ENCODE measurements at regions not wholly inside any gene's neighbourhood (a gene's known extent, or its start where the extent isn't known, plus 50 kb on each side); places are given as distances from the start of the nearest gene placed in this dataset.
A peak's percentile ranks its signal among the peaks of the same experiment; 100 is the strongest.
"Not testable (repeated sequence)": the region's sequence is repeated elsewhere in the genome, so short reads cannot be mapped to it uniquely, and the experiment has no call there.

DNA sequence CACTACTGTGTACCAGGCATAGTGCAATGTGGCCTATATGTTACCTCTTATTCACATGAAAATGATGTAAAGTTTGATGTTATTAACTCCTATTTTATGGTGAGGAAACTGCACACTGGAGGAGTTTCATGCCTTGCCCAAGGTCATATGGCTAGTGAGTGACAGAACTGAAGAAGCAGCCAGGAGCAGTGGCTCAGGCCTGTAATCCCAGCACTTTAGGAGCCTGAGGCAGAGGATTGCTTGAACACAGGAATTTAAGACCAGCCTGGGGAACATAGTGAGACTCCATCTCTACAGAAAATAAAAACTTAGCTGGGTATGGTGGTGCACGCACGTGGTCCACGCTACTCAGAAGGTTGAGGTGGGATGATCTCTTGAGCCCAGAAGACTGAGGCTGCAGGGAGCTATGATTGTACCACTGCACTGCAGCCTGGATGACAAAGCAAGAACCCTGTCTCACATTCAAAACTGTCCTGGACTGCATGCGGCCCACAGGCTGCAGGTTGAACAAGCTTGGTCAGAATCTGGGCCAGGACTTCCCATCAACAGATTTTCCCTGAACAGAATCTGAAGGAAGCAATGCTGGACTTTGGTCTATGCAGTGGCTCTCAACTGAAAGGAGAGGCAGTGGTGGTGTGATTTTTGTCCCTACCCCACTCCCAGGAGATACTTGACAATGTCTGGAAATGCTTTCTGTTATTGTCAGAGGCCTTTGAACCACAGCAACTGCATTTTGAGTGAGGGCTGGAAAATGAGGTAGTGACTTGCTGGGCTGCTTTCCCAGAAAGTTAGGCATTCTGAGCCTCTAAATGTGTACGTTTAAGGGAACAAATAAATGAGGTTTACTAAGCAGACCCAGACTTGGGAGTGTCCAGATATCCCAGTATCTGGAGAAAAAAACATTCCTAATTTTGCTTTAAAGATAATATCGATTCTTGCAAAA is 479.5 kb downstream of the TMEM114 start:
- DNase-seq (ENCODE audit: low spot score), result no peak

GRCh38 chr16:8109510-8110369 is 480.6 kb downstream of the TMEM114 start:
- peak; percentile 3 for DNase-seq (ENCODE audit: low spot score)

DNA sequence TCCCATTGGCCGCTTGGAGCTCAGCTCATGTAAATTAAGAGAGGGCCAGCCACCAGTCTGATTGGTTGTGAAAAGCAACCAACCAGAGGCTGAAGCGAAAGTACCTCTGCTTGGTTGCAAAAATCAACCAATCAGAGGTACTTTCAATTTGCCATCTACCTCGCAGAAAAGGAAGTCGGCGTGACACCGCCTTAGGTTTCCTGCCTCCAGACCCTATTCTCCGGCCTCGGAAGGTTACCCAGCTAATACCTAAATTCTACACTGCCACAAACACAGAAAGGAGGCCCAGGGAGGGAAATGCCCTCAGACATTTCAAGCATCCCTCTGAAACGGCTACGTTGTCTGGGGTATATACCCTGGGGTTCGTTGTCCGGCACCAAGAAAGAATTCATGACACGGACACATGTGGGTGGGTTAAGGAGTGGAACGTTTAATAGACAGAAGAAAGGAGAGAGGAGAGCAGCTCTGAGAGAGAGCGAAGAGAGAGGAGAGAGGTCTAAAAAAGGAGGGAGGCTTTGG is 481.3 kb downstream of the TMEM114 start:
- DNase-seq (ENCODE audit: low spot score), result peak; percentile 1

DNA sequence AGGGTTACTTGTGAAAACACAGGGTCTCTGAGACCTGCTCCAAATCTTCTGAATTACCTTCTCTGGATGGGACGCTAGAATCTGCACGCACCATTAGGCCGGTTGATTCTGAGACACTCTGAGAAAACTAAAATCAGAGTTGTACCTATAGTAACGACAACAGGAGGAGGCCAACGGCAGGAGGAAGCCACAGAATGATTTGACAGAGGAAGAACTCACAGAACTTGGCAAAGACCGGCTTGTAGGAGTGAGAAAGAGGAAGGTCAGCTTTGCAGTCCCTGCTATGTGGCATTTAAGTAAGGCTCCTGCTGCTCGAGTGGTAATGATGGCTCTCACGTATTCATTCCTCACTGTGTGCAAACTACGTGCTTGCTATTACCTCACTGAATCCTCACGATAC is 483.0 kb downstream of the TMEM114 start:
- DNase-seq (ENCODE audit: low spot score), result no peak

- no peak for DNase-seq (ENCODE audit: low spot score)
Observed at GRCh38 chr16:8103649-8104289, 486.5 kb downstream of the TMEM114 start.

DNA sequence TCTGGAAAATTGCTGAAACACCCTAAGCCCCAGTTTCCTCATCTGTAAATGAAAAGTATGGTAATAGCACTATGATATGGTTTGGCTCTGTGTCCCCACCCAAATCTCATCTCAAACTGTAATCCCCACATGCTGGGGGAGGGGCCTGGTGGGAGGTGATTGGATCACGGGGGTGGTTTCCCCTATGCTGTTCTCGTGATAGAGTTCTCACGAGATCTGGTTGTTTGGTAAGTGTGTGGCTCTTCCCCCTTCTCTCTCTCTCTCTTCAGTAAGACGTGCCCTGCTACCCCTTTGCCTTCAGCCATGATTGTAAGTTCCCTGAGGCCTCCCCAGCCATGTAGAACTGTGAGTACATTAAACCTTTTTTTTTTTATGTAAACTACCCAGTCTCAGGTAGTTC is 490.7 kb downstream of the TMEM114 start:
- no peak for DNase-seq (ENCODE audit: low spot score)

GRCh38 chr16:8098947-8099512 is 491.3 kb downstream of the TMEM114 start:
- no peak for DNase-seq (ENCODE audit: low spot score)

DNA sequence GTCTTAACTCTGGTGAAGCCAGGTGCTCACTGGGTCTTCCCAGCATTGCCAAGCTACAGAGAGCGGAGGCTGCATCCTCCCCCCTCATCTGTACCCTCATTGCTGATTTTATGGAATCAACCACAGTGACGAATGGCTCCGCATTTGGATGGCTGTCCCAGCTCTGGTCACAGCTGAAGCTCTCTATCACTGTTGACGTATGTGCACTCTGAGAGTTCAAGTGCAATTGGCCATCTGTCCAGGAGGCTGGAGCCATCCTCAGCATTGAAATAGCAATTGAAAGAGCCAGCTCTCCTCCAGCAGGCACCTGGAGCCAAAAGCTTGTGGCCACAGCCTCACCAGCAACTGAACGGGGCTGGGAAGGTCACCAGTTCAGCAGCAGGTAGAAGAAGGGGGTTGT is 494.1 kb downstream of the TMEM114 start:
- DNase-seq (ENCODE audit: low spot score), result no peak

DNA sequence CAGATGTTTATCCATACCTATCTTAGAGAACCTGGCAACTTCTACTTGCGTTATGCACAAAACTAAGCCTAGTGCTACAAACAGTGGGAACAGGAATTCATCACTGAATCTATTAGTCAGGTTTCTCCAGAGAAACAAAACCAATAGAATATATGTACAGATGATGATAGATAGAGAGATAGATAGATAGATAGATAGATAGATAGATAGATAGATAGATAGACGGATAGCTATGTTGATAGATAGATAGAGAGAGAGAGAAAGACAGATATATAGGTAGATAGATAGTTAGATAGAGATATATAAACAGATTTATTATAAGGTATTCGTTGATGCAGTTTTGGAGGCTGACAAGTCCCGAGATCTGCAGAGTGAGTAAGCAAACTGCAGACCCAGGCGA is 495.6 kb downstream of the TMEM114 start:
- DNase-seq (ENCODE audit: low spot score), result no peak

- no peak for DNase-seq (ENCODE audit: low spot score)
Observed at GRCh38 chr16:8088820-8089338, 501.4 kb downstream of the TMEM114 start.

DNA sequence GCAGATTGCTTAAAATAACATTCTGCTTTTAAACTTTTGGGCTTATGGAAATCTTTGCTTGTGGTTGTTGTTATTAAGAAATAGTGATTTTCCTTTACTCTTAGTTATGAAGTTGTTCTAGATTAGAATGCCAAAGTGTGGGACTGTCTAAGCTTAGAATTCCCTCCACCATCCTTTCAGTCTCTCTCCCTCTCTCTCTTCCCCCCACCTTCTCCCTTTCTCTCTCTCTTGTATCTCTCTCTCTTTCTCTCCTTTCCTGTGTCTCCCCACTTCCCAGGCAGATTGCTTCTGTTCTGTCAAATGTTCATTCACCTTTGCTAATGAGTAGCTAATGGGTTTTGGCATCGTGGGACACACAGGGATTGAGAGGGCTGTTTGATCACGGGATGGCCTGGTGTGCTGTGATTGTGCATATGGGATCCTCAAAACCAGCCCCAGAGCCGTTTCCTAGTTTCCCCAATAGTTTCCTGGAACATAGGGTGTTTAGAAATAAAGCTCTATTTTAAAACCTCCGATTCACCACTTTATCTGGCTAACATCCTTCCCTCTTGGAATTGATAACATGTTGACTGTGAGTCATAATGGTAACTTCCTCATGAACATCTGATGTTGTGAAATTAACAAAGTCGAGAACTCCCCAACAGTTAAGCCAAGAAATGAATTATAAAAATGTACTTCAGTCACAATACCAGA is 502.6 kb downstream of the TMEM114 start:
- no peak for DNase-seq (ENCODE audit: low spot score)

DNA sequence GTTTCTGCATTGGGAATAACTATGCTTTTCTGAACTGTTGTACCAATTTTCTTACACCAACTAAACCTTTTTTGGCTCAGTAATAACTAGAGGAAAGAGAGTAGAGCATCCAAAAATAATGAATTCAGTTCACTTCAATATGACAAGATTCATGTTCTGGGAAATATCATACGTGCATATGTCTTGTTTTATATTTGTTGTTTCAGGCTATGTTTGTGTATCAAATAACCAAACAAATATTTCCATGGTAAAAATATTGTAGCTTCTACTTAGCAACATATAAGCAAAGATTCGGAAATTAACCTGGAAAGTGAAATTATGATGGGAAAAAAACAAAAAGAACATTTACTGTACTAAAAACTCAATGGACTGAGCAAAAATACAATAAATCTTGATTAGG is 503.2 kb downstream of the TMEM114 start:
- no peak for DNase-seq (ENCODE audit: low spot score)

DNA sequence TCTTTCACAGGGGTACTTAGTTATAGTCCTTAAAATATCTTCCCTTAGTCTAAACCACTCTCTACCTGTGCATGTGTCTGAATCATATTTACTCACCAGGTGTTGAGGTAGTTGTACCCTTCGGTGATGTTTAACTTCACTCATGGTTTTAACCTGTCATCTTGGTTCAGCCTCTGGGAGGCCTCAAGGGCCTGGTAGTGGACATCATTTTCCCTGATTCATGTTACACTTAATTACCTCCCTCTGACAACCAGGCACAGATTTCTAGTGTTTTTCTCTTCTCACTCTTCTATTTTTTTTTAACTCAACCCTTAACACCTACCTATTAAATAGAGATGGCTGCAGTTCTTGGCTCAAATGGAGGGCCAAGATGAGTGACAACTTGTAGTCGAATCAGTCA is 505.4 kb downstream of the TMEM114 start:
- DNase-seq (ENCODE audit: low spot score), result no peak

DNA sequence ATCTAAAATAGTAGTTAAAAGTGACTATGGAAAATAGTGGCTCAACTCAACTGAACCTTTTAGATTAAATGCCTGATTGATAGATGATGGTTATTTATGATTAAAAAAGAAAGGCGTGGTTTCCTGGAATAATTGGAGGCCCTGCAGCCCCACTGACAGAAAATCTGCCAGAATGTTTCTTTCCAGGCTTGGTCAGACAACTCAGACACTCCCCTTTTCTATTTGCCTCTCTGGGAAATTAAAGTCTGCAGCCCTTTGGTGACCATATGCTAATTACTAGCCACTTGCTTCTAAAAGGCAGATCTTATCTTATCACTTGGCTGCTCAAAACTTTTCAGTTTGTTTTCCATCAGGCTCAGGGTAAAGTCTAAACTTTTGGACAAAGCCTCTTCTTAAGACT is 506.0 kb downstream of the TMEM114 start:
- no peak for DNase-seq (ENCODE audit: low spot score)

DNA sequence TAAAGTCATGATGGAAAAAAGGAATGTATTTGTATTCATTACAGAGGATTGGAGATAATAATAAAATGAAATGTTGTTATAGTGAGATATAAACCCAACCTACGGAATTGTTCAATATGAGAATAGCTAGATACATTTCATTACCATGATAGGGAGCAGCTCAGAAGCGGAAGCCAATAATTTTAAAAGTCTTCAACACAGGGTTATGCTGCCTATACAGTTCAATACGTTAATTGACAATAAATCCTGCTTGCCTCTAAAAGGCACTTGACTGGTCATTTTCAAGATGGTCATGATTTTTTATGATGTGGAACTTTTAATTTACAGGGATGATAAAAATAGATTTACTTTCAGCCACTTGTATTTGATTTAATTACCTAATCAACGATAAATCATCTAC is 506.8 kb downstream of the TMEM114 start:
- no peak for DNase-seq (ENCODE audit: low spot score)

DNA sequence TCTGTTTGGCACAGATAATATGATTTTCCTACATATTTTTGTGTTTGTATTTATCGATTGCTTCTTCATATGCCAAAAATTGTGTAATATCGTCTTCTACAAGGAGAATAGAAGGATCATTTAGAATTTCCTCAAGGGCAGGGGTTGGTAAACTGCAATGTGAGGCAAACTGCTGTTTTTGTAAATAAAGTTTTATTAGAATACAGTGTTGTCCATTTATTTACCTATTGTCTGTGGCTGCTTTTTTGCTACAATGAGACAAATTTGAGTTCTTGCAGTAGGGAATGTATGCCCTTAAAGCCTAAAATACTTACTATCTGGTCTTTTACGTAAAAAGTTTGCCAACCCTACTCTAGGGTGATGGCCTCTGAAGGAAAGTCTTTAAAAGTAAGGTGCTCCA is 509.5 kb downstream of the TMEM114 start:
- no peak for DNase-seq (ENCODE audit: low spot score)

GRCh38 chr16:8075271-8075670 is 515.0 kb downstream of the TMEM114 start:
- DNase-seq (ENCODE audit: low spot score), result no peak

- no peak for DNase-seq (ENCODE audit: low spot score)
Observed at GRCh38 chr16:8070506-8070905, 519.8 kb downstream of the TMEM114 start.

DNA sequence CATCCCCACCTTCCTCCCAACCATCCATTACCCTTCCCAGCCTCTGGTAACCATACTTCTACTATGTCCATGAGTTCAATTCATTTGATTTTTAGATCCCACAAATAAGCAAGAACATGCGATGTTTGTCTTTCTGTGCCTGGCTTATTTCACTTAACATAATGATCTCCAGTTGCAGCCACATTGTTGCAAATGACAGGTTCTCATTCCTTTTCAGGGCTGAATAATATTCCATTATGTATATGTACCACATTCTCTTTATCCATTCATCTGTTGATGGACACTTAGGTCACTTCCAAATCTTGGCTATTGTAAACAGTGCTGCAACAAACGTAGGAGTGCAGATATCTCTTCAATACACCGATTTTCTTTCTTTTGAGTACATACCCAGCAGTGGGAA is 522.1 kb downstream of the TMEM114 start:
- not testable (repeated sequence) for DNase-seq (ENCODE audit: low spot score)

- no peak for DNase-seq (ENCODE audit: low spot score)
Observed at GRCh38 chr16:8063159-8063558, 527.2 kb downstream of the TMEM114 start.

- DNase-seq (ENCODE audit: low spot score), result no peak
Observed at GRCh38 chr16:8062677-8063076, 527.6 kb downstream of the TMEM114 start.
